ENCODE measurements at regions not wholly inside any gene's neighbourhood (a gene's known extent, or its start where the extent isn't known, plus 50 kb on each side); places are given as distances from the start of the nearest gene placed in this dataset.

DNA sequence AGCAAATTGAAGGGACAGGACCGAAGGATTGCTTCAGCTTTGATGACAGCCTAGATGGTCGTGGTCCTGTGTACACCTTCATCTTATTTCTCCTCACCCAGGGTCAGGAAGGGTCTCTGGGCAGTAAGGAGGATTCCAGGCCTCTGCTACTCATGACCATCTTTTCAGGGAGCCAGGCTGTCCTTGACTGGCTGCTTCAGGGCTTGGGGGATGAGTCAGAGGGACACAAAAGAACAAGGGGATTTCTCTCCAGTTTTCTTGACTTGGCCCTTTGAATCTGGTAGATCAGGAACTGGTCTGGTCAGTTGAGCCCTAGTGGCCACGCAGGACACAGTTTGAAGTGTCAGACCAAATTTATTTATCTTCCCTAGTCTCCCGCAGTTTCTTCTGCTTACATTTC, 402.1 kb upstream of the CHD6 start:
- no peak for DNase-seq

DNA sequence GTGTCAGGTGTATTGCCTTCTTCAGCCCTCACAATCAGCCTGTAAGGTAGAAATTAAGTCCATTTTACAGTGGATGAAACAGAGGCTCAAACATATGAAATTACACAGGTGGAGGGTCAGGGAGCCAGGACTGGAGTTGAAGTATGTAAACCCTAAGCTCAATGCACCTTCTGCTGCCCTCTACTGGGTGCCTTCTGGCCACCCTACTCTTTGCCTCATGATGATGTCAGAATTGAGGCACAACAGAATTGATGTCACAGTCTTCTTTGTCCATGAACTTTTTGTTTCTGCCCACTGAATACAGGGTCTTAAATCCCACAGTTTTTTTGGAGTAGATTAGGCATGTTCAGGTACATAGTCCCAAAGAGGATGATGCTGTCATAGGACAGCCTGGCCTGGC, 400.8 kb upstream of the CHD6 start:
- no peak for DNase-seq

DNA sequence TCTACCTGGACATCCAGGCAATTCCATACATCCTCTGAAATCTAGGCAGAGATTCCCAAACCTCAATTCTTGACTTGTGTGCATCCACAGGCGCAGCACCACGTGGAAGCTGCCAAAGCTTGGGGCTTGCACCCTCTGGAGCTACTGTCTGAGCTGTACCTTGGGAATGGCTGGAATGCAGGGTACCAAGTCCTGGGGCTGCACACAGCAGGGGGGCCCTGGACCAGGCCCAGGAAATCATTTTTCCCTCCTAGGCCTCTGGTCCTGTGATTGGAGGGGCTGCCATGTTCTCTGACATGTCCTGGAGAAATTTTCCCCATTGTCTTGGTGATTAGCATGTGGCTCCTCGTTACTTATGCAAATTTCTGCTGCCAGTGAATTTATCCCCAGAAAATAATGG, 391.9 kb upstream of the CHD6 start:
- no peak for DNase-seq

DNA sequence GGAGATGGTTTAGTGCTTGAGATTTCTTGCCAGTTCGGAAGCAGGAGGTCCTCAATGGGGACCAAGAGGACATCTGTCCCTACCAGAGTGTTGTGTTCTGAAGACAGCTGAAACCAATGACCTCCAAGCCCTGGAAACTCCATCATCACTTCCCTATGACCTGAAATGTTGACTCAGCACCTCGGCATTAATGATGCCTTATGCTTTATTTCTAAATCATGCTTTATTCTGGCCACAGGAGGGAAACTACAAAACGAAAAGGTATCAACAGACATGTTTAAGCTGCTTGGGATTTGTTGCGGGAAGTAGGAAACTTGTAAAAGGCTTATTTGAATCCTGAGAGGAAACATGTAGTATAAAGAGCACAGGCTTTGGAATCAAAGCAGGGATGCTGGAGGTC, 389.1 kb upstream of the CHD6 start:
- no peak for DNase-seq

GRCh38 chr20:42005211-42005610, 387.0 kb upstream of the CHD6 start:
- no peak for DNase-seq

DNA sequence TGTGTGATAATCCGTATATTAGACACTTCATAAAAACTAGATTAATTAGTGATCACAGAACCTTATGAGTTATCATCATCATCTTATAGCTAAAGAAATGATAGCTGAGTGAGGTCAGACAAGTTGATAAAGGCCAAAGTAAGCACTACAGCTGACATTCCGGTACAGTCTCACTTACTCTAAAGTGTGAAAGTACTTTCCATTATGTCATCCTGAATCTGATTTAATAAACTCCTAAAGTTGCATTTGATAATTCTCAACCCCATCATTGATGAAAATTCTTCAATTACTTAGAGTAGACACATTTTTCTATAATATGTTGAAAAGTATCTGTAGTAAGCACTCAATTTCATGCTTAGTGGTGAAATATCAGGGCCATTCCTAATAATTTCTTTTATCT, 385.2 kb upstream of the CHD6 start:
- no peak for DNase-seq

GRCh38 chr20:41998539-41999341, 380.6 kb upstream of the CHD6 start:
- no peak for DNase-seq

GRCh38 chr20:41996951-41997350, 378.8 kb upstream of the CHD6 start:
- no peak for DNase-seq

- DNase-seq: no peak
Observed at GRCh38 chr20:41992481-41992880, 374.3 kb upstream of the CHD6 start.

DNA sequence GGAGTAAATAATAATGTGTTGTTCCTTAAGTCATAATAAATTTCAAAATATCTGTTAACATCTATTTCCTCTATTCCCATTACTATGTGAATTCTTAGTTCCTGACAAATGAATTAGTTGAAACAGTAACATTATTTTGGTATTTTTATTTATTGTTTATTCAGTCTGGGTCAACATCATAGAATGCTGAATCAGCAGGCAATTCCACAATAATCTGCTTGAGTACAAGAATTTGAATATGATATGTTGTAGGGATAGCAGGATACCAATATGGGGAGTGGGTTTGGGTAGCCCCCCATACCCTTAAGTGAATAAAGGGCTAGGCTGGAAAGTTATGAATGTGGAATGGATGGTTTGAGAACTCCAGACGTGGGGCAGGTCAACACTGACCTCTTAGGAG, 373.2 kb upstream of the CHD6 start:
- DNase-seq: no peak

GRCh38 chr20:41989935-41990635, 371.9 kb upstream of the CHD6 start:
- DNase-seq: no peak

DNA sequence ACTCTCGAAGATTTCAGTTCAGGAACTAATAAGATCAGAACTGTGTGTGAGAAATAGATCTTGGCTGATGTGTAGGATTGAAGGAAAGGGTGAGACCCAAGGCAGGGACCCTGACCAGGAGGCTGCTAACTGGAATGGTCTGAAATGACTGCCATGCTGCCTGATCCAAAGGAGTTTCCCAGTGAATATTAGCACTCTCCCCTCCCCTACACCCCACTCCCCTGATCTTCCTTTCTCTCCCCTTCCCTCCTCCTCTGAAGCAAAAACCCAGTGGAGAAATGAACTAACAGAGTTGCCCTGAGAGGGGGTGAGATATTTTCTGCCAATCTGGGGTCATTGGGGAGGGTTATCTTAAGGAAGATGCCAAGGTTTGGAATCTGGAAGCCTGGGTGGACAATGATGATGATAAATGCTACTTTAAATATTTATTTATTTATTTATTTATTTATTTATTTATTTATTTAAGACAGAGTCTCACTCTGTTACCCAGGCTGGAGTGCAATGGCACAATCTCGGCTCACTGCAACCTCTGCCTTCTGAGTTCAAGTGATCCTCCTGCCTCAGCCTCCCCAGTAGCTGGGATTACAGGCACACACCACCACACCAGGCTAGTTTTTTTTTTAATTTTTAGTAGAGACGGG, 371.0 kb upstream of the CHD6 start:
- no peak for DNase-seq

DNA sequence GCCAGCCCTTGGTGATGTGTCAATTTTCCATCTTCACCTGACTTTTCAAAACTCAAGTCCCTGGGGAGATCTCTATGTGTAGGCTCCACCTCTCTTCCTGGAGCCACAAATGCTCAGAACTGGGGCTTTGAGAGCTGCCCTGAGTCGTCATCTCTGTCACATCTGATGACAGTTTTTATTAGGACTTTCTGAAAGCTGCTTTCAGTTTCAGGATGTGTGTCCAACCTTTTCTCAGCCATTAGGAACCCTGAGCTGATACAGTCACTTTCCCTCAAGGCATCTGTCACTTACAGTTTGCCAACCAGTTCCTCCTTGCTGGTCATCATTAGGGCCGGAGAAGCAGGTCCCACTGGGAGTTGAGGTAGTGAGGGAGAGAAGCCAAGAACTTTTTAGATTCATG, 365.9 kb upstream of the CHD6 start:
- no peak for DNase-seq

- no peak for DNase-seq
Observed at GRCh38 chr20:41983159-41983558, 365.0 kb upstream of the CHD6 start.

DNA sequence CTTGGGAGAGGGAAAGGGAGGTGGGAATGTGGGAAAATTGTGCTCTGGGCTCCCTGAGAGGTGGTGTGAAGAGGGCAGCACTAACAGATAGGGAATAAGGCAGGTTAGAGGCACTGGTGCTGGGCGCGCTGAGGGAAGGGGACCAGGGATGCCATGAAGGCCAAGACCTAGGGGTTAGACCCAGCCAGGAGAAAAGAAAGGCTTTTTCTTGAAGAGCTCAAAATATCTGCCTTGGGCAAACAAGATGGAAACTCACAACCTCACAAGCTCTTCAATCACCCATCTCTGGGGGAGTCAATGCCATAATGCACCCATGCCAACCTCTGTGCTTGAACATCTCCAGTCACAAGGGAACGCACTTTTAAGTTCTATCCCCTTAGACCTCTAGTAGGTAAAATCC, 363.6 kb upstream of the CHD6 start:
- DNase-seq: no peak

GRCh38 chr20:41978875-41979274, 360.7 kb upstream of the CHD6 start:
- no peak for DNase-seq

GRCh38 chr20:41978246-41978790, 360.1 kb upstream of the CHD6 start:
- DNase-seq: no peak

GRCh38 chr20:41969656-41970055, 351.5 kb upstream of the CHD6 start:
- no peak for DNase-seq

GRCh38 chr20:41960166-41960565, 342.0 kb upstream of the CHD6 start:
- no peak for DNase-seq

- no peak for DNase-seq
Observed at GRCh38 chr20:41958391-41958790, 340.2 kb upstream of the CHD6 start.

DNA sequence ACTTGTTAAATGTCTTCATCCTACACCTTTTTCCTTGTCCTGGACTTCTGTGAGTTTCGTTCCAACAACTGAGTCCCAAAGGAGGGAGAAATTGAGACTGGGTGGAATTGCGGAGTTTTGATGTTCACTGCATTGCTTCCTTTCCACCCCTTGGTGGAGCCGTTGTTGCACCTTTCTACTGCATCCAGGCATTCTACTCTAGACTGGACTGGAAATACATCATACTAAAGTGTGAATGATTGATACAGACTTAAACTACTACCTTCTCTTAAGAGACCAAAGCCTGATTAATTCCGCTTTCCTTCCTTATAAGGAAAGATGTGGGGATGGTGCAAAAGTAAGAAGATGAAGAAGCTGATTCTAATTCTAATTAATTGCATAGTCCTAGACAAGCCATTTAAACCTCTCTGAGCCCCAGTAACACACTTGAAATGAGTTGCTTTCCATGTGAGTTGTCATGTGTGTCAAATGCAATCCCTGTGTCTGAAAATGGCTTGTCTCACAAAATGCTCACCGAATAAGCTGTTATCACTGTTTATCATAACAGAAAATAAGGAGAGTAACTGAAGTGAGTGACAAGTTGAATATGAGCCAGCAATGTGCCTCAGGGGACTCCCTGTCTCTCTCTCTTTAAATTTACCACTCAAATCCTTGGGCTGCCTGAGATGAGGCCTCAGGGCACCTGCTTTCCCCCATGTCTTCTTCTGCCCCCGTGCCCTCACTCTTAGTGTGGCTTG, 338.3 kb upstream of the CHD6 start:
- no peak for DNase-seq

- DNase-seq: no peak
Observed at GRCh38 chr20:41952166-41952565, 334.0 kb upstream of the CHD6 start.

- DNase-seq: no peak
Observed at GRCh38 chr20:41951615-41952014, 333.4 kb upstream of the CHD6 start.

All from CD4-positive, alpha-beta T cell treated with Interleukin-21 for 1 hour (primary cell).